Activated naive CD4-positive, alpha-beta T cell treated with anti-CD3 and anti-CD28 coated beads, Interleukin-2, amount 50 U/mL, for 72 hours (primary cell): ENCODE measurements at regions not wholly inside any gene's neighbourhood (a gene's known extent, or its start where the extent isn't known, plus 50 kb on each side); places are given as distances from the start of the nearest gene placed in this dataset.
"Not testable (repeated sequence)": the region's sequence is repeated elsewhere in the genome, so short reads cannot be mapped to it uniquely, and the experiment has no call there.

Source experiments
- ATAC-seq, 2 donors: fragments of 150-1000 bp; cut with Tn5 transposase; 2 replicates each; pipeline ENCODE4 v1.10.0; 2021; ENCODE audit warnings: mild to moderate bottlenecking in 2 of 2, moderate library complexity in 2 of 2
- DNase-seq, 2 donors: peaks; one replicate each; pipeline ENCODE4 v3.0.0; 2021 to 2022; ENCODE audit warnings: low spot score in 2 of 2
- H3K27ac Mint-ChIP-seq, 2 donors: one replicate each; pipeline ENCODE4 v1.8.0; 2022; ENCODE audit warnings: mild to moderate bottlenecking in 2 of 2, mixed read lengths in 2 of 2
- H3K36me3 Mint-ChIP-seq, 2 donors: one replicate each; pipeline ENCODE4 v1.8.0; 2022; ENCODE audit warnings: mixed read lengths in 2 of 2
- H3K9me3 Mint-ChIP-seq, 2 donors: one replicate each; pipeline ENCODE4 v1.8.0; 2022; ENCODE audit warnings: mixed read lengths in 2 of 2

DNA sequence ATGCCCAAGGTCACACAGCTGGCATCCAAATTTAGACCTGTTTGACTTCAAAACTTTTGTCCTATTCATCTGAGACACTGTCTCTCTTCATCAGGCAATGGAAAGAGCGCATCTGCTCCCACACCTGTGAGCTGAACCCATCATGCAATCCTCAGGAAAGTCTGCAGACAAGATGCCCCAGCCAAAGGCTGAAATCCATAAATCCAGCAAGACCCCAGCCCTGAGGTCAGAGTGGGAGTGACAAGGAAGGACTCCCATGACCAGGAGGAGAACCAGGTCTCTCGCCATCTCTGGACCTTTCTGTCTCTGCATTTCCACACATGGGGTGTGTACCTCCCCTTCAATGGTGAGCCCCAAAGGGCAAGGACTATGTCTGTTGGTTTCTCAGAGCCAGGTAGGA is 83.6 kb upstream of the HMGXB4 start:
- no peaks in the 10 kb centered on the region for H3K36me3 Mint-ChIP-seq
- H3K27ac Mint-ChIP-seq = no peak overlapping the region
- no peak for ATAC-seq

DNA sequence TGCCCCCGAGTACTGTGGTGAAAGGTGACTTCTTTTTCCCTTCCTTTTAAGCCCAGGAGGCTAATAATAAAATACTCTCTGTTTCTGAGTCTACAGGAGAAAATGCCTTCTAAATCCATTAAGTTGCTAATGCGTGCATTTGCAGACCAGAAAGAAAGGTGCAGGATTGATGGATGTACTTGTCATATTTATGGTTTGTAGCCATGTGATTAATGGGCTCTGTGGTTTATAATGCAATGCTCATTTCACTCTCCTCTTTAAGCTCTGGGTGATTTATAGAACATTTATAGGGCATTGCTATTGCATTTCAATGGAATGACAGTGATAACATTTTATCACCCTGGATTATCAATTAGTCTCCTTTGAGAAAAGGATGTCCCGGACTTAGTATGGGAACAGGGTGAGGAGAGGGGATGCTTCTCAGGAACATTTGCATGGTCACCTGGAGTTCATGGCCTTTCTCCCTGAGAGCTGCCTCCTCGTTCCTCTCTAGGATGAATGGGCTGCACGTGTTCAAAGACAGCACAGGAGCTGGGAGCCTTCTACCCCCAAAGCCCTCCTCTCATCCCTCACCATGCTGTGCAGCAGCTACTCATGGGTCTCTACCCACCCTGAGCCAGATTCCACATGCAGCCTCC is 82.8 kb upstream of the HMGXB4 start:
- H3K9me3 Mint-ChIP-seq = no peaks in the 10 kb centered on the region
- DNase-seq (no peak), ATAC-seq (no peak)
- no peak overlapping the region for H3K27ac Mint-ChIP-seq
- H3K36me3 Mint-ChIP-seq = no peaks in the 10 kb centered on the region

More for the DNA sequence above, 83.6 kb upstream of the HMGXB4 start:
- DNase-seq = no peak
- H3K9me3 Mint-ChIP-seq = no peaks in the 10 kb centered on the region

DNA sequence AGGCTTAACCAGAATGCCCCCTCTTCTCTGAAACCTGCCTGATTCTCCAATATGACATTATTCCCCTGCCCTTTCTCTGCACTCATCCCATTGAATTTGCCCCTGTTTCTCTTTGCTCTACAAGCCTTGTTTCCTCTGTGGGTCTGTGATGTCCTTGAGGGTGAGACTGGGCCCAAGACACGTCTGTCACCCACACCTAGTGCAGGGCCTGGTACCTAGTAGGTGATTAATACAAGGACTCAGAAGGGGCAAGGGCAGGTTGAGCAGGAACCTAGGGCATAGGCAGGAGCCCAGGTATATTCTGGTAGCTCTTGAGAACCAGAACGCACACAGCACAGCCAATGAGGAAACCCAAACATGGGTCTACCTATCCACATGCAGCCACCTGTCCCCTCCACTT is 81.9 kb upstream of the HMGXB4 start:
- no peaks in the 10 kb centered on the region for H3K36me3 Mint-ChIP-seq
- ATAC-seq = no peak
- DNase-seq = no peak
- H3K27ac Mint-ChIP-seq = no peak overlapping the region
- H3K9me3 Mint-ChIP-seq = no peaks in the 10 kb centered on the region

DNA sequence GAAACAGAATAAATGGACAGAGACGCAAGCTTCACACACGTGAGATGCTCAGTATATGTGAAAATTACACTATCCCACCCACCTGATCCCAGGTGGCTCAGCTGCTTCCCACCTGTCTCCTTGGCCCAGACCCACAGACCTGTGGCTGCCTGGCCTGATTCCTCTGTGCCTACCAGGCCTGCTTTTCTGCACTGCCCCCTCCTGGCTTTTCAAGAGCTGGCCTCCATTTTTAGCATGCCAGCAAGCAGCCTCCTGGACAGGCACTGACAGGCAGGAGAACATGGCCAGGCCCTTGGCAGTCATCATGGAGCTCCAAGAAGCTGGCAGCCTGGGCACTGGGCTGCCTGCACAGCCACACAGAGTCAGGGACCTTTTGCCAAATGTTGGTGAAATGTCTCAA is 79.5 kb upstream of the HMGXB4 start:
- Mint-ChIP-seq H3K27ac (no peak overlapping the region), H3K9me3 (peaks cover 0 to 5% of the 10 kb centered on the region in 2 donors), H3K36me3 (no peaks in the 10 kb centered on the region)
- DNase-seq (no peak), ATAC-seq (no peak)

DNA sequence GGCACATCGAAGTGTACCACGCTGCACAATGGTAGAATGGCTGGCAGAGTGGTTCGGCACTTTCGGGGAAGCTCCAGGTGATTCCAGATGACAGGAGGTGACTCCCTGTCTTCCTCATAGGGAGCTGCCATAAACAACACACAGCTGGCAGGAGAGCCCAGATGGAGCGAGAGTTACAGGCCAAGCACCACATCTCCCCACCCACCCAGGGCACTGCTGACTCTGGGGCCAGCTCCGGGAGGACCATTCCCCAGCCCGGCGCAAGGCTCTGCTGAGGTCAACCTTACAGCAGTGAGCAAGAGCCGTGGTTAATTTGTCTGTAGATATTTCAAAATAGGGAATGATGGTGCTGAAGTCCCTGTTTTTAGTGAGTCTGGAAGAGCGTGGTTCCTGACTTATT is 78.8 kb upstream of the HMGXB4 start:
- Mint-ChIP-seq H3K27ac (no peak overlapping the region), H3K36me3 (no peaks in the 10 kb centered on the region), H3K9me3 (peaks cover 0 to 5% of the 10 kb centered on the region in 2 donors)
- DNase-seq (no peak), ATAC-seq (no peak)

DNA sequence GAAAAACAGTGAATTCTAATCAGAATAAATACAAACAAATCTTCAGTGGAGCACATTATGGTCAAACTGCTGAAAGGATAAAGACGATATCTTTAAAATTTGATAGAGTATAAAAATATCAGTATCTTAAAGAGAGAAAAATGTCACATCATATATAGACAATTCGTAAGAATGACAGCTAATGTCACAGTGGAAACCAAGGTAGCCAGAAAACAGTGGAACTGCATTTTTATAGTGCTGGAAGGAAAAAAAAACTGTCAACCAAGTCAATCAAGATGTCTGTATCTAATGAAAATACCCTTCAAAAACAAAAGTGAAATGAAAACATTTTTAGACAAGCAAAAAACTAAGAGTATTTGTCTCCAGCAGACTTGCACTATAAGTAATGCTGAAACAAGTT is 73.4 kb upstream of the HMGXB4 start:
- no peaks in the 10 kb centered on the region for H3K36me3 Mint-ChIP-seq
- H3K27ac Mint-ChIP-seq = no peak overlapping the region
- peaks cover 4 to 5% of the 10 kb centered on the region in 2 donors for H3K9me3 Mint-ChIP-seq
- no peak for ATAC-seq
- no peak for DNase-seq

DNA sequence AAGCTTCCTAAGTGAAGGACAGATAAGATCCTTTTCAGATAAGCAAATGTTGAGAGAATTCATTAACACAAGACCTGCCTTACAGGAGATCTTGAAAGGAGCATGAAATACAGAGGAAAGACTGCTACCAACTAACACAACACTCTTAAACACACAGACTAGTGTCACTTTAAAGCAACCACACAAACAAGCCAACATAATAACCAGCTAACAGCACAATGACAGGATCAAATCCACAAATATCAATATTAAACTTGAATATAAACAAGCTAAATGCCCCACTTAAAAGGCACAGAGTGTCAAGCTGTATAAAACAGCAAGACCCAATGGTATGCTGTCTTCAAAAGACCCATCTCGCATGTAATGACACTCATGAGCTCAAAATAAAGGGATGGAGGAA is 70.8 kb upstream of the HMGXB4 start:
- DNase-seq = no peak
- Mint-ChIP-seq H3K36me3 (peaks cover 0 to 7% of the 10 kb centered on the region in 2 donors), H3K9me3 (peaks cover 0 to 10% of the 10 kb centered on the region in 2 donors), H3K27ac (no peak overlapping the region)
- no peak for ATAC-seq

DNA sequence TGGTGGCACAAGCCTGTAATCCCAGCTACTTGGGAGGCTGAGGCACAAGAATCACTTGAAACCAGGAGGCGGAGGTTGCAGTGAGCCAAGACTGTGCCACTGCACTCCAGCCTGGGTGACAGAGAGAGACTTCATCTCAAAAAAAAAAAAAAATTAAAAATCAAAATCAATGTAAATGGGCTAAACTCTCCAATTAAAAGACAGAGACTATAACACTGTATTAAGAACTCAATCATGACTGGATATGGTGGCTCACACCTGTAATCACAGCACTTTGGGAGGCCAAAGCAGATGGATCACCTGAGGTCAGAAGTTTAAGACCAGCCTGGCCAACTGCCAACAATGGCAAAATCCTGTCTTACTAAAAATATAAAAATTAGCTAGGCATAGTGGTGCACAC is 68.4 kb upstream of the HMGXB4 start:
- not testable (repeated sequence) for ATAC-seq
- H3K9me3 Mint-ChIP-seq = peaks cover 0 to 10% of the 10 kb centered on the region in 2 donors

DNA sequence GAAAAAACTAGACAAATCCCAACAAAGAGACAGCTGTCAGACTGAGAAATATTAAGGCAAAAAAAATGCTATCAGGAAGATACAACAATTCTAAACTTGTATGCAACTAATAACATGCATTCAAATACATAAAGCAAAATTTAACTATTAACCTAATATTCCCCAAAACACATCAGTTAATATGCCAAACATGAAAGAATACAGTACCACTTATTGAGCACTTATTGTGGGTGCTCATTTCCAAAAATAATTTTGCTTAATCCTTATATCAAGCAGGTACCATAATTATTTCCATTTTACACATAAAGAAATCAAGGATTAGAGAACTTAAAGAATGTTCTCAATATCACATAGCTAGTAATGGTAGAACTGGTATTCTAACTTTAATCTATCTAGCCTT is 67.7 kb upstream of the HMGXB4 start:
- Mint-ChIP-seq H3K36me3 (peaks cover 0 to 7% of the 10 kb centered on the region in 2 donors), H3K9me3 (peaks cover 0 to 10% of the 10 kb centered on the region in 2 donors), H3K27ac (no peak overlapping the region)
- ATAC-seq (no peak), DNase-seq (no peak)

More for the DNA sequence above, 68.4 kb upstream of the HMGXB4 start:
- not testable (repeated sequence) for H3K36me3 Mint-ChIP-seq, H3K27ac Mint-ChIP-seq, DNase-seq

DNA sequence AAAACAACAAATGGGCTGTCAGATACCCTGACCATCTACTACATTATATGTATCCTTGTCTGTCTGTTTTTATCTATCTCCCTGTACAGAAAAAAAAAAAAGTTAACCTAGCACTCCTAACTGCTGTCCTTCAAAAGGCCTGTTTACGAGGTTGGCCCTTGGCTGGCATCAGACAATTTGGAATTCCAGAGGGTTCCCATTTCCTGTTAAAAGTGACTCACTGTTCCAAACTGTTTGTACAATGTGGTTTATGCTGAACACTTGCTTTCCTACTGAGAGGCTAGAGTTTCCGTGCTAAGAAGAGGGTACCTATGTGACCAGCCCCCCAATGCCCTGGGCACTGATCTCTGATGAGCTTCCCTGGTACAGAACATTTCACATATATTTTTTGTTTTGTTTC is 65.9 kb upstream of the HMGXB4 start:
- peaks cover 0 to 7% of the 10 kb centered on the region in 2 donors for H3K36me3 Mint-ChIP-seq
- peaks cover 0 to 10% of the 10 kb centered on the region in 2 donors for H3K9me3 Mint-ChIP-seq
- ATAC-seq (no peak), DNase-seq (no peak)
- H3K27ac Mint-ChIP-seq = no peak overlapping the region

DNA sequence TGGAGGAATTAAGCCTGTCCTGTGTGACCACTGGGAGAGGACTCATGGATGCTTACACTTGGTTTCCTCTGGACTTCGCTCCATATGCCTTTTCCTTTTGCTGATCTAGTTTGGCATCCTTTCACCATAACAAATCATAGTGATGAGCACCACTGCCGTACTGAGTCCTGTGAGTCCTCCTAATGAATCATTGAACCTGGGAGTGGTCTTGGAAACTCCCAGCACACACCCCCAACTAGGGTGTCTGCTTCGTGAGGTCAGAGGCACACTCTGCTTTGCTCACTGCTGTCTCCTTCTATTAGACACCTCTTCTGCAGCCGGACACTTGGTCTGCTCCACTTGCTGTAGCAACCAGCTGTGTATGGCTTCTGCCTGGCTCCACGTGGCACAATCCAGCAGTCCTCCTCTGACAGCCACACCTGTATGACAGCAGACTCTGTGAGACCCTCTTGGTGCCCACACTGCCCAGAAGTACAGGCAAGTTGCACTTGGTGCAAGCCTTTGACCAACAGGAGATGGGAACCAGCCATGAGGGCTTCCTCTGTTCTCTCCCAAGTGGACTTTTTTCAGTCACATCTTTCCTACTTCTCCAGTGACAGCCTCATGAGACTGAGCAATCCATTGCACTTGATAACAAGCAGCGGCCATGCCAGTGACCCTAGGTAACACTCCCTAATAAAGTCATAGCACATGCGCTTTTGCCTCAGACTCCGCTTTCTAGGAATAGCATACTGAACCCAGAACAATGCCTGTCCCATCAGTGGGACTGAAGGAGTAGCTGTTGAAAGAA is 65.0 kb upstream of the HMGXB4 start:
- Mint-ChIP-seq H3K36me3 (peaks cover 0 to 7% of the 10 kb centered on the region in 2 donors), H3K9me3 (peaks cover 0 to 10% of the 10 kb centered on the region in 2 donors), H3K27ac (no peak overlapping the region)
- DNase-seq (no peak), ATAC-seq (no peak)

DNA sequence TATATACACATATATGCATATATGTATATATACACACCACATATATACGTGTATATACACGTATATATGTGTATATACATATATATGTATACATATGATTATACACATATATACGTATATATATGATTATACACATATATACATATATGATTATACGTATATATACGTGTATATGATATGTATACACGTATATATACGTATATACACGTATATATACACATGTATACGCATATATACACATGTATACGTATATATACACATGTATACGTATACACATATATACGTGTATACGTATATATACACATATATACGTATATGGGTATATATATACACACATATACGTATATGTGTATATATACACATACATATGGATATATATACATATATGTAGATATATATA is 62.1 kb upstream of the HMGXB4 start:
- ATAC-seq = no peak
- no peak overlapping the region for H3K27ac Mint-ChIP-seq
- H3K36me3 Mint-ChIP-seq = peaks cover 0 to 7% of the 10 kb centered on the region in 2 donors
- H3K9me3 Mint-ChIP-seq = peaks cover 0 to 3% of the 10 kb centered on the region in 2 donors
- no peak for DNase-seq

DNA sequence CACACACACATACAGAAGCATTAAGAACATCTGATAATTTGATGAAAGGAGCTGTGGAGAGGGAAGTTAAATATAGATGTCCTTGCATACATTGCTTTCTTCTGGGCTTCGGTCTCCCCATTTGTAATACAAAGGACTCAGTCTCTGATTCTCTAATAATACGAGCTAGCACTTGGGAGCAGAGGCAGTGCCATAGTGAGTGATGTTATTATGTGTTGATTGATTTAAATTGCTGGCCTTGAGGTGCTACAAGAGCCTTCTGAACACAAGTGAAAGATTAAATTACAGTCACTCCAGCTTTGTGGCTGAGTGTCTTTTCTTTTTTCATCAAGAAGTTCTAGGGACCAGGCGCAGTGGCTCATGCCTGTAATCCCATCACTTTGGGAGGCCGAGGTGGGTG is 61.5 kb upstream of the HMGXB4 start:
- ATAC-seq (no peak), DNase-seq (no peak)
- Mint-ChIP-seq H3K36me3 (peaks cover 0 to 3% of the 10 kb centered on the region in 2 donors), H3K27ac (no peak overlapping the region), H3K9me3 (peaks cover 2 to 3% of the 10 kb centered on the region in 2 donors)

DNA sequence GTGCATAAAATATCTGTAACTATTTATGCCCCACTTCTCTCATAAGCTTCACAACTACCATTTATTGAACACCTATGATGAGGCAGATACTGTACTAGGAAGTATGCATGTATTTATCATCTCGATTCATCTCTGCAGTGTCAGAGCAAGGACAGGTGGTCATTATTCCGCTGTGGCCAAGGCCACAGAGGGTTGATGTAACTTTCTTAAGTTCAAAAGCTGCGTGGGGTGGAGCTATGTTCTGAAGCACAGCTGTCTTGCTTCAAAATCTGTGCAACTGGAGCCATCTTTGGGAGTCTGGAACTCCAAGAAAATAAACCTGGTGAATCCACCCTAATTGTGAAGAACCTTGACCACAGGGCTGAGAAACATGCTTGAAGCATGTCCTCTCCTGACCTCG is 60.2 kb upstream of the HMGXB4 start:
- ATAC-seq = no peak
- no peaks in the 10 kb centered on the region for H3K36me3 Mint-ChIP-seq
- no peak overlapping the region for H3K27ac Mint-ChIP-seq
- no peak for DNase-seq
- H3K9me3 Mint-ChIP-seq = peaks cover 0 to 3% of the 10 kb centered on the region in 2 donors

DNA sequence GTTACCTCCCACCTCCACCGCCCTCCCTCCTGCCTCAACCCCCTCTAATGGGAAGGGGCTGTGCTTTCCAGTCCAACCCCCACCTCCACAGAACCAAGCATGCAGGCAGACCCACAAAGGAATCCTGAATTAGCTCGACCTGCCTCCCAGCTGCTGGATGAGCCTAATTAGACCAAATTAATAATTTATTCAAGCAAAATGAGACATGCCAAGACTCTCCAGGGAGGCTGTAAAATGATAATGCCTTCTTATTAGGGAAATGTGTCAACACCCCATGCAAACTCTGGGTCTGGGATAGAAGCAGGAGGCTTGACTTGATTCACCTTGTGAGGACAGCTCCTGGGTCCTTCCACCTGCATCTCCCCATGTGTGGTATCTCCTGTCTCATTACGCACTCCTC is 59.4 kb upstream of the HMGXB4 start:
- DNase-seq (no peak), ATAC-seq (no peak)
- Mint-ChIP-seq H3K27ac (no peak overlapping the region), H3K36me3 (no peaks in the 10 kb centered on the region), H3K9me3 (peaks cover 0 to 3% of the 10 kb centered on the region in 2 donors)

DNA sequence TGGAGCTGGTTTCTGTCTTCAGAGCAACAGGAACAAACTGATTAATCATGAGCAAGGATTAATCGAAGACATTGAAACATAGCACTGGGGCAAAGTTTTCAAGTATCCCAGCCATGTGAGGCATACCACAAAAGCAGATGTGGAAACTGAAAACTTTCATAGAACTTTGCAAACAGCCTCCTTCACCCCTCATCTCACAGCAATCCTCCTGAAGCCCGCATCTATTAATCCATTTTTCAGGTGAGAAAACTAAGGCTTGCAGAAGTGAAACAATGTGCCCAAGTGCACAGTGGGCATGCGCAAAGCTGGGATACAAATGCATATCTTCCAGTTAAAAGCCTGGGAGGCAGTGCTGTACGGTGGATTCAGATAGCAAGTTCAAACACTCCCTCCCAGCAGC is 58.6 kb upstream of the HMGXB4 start:
- H3K27ac Mint-ChIP-seq = no peak overlapping the region
- peaks cover 0 to 3% of the 10 kb centered on the region in 2 donors for H3K9me3 Mint-ChIP-seq
- no peak for DNase-seq
- no peak for ATAC-seq
- H3K36me3 Mint-ChIP-seq = no peaks in the 10 kb centered on the region

DNA sequence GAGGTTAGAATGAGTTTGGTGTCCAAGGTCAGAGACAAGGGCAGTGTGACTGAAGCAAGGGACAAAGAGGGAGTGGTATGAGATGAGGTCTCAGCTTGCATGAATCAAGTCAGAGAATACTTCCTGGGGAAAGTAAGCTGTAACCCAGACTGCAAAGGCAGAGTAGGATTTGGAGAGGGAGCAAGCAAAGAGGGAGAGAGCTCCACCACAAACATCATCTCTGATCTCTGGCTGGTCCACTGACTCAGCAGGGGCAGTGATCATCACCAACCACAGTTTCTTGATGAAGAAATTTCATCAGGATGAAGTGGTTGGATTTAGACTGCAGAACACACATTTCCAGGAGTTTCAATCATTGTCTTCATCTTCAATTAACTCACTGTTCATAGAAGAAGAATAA is 54.9 kb upstream of the HMGXB4 start:
- Mint-ChIP-seq H3K9me3 (peaks cover 0 to 3% of the 10 kb centered on the region in 2 donors), H3K36me3 (no peaks in the 10 kb centered on the region), H3K27ac (peak overlapping the region in 1 of 2 donors; percentile 56)
- DNase-seq (no peak), ATAC-seq (no peak)

DNA sequence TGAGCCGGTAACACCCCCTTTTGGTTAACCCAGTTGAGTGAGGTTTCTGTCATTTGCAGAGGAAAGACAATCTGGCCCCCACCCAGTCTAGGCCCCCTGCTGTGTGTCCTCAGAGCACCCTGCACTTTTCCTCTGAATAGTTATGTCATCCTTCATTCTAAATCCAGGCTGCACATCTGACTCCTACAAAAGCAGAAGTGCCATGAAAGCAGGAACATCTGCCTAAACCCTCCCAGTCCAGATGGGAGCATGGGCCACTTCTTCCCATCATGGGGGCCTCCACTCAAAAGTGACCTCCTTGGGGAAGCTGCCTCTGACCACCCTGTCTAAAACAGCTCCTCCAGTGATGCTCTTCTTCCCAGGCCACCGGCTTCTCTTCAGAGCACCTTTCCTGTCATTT is 53.7 kb upstream of the HMGXB4 start:
- ATAC-seq = no peak
- no peaks in the 10 kb centered on the region for H3K36me3 Mint-ChIP-seq
- no peak overlapping the region for H3K27ac Mint-ChIP-seq
- DNase-seq = no peak
- H3K9me3 Mint-ChIP-seq = peaks cover 0 to 3% of the 10 kb centered on the region in 2 donors
